ENCODE measurements at regions not wholly inside any gene's neighbourhood (a gene's known extent, or its start where the extent isn't known, plus 50 kb on each side); places are given as distances from the start of the nearest gene placed in this dataset.

DNA sequence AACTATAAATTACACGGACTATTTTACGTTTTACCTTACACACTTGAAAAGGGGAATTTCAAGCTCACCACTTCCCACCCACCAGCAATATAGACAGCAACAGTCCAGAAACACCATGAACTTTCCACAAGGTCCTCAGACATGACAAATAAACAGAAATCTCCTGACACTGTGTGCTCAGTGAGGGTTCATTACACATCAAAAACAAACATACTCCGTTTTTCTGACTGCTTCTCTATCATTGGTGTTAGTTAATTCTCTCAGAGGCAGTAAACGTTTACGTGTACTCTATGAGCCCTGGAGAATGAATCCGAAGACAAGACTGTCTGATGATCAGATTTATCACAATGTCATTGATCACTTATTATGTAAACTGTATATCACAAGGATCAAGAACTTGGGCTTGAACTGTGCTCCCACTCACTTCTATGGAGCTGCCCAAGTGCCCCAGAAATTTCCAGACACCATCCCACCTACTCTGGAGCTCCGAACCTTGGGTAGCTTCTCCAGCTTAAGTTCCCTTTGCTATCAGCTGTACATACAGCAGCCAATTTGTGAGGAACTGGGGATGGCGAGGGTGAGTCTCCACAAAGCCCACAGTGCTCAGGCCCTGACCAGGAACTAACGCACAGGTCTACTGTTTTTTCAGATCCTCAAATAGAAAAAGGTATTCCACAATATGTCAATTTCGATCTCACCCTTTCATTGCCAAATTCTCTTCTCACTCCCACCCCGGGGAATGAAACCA is 86.0 kb downstream of the ALDH8A1 start:
- TF ChIP-seq, protein P1, sequence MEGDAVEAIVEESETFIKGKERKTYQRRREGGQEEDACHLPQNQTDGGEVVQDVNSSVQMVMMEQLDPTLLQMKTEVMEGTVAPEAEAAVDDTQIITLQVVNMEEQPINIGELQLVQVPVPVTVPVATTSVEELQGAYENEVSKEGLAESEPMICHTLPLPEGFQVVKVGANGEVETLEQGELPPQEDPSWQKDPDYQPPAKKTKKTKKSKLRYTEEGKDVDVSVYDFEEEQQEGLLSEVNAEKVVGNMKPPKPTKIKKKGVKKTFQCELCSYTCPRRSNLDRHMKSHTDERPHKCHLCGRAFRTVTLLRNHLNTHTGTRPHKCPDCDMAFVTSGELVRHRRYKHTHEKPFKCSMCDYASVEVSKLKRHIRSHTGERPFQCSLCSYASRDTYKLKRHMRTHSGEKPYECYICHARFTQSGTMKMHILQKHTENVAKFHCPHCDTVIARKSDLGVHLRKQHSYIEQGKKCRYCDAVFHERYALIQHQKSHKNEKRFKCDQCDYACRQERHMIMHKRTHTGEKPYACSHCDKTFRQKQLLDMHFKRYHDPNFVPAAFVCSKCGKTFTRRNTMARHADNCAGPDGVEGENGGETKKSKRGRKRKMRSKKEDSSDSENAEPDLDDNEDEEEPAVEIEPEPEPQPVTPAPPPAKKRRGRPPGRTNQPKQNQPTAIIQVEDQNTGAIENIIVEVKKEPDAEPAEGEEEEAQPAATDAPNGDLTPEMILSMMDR (IDR thresholded peaks at IDR 0.05), result no peak
- TF ChIP-seq POLR2A (IDR thresholded peaks at IDR 0.05), result no peak

Data from right lobe of liver (tissue), 4 donors.